HepG2 (cell line): ENCODE measurements at regions not wholly inside any gene's neighbourhood (a gene's known extent, or its start where the extent isn't known, plus 50 kb on each side); places are given as distances from the start of the nearest gene placed in this dataset.

ENCODE experiments used
- ATAC-seq: fragments of 200-7000 bp; cut with Tn5 transposase; 3 replicates; pipeline ENCODE4 v1.9.1; 2020; ENCODE audit warnings: mild to moderate bottlenecking, moderate library complexity
- BruUV-seq: library from RNA; stranded (reverse); fragments of 400-500 nt; replicated peaks from 2 replicates; lab custom pipeline; 2021; lab: Mats Ljungman, UMichigan
- CTCF ChIA-PET: fragments of 300-600 bp; formaldehyde crosslinking; extraction: SDS; loops from one replicate; lab custom pipeline; 2021; ENCODE audit warnings: low total read pairs, inconsistent platforms, low intra/inter-chr PET ratio; lab: Yijun Ruan, JAX
- POLR2A ChIA-PET: fragments of 350-600 bp; sonication (Branson Sonifier 250); formaldehyde crosslinking; loops from one replicate; lab custom pipeline; 2020; ENCODE audit warnings: antibody characterized with exemption, inconsistent platforms; lab: Yijun Ruan, JAX
- DNase-seq: peaks from one replicate; pipeline ENCODE4 v3.0.0-alpha.2; 2015; ENCODE audit warnings: low spot score
- FAIRE-seq: peaks from 3 replicates; lab custom pipeline; 2011; peaks lifted over from hg19 to GRCh38; lab: Jason Lieb, UNC
- H2AFZ ChIP-seq: one replicate; pipeline ENCODE4 v1.6.1; 2011; ENCODE audit warnings: low read length, inconsistent platforms
- H3K27ac ChIP-seq: fragments of 300-600 bp; 3 replicates; pipeline ENCODE4 v1.8.0; 2011; ENCODE audit warnings: mixed run types, mild to moderate bottlenecking, mixed read lengths, low read length, inconsistent platforms; ENCODE audit not compliant: insufficient read depth; ENCODE audit errors: extremely low read length
- H3K27me3 ChIP-seq, 2 experiments: fragments of 200-600 bp in 1 of 2; 2 replicates in 1 of 2; 3 replicates in 1 of 2; pipeline versions ENCODE4 v1.6.0 to v1.8.0; 2011; ENCODE audit warnings: low read length in 2 of 2, mild to moderate bottlenecking in 2 of 2, moderate library complexity in 2 of 2, inconsistent platforms in 1 of 2; ENCODE audit not compliant: insufficient read depth in 2 of 2, control insufficient read depth in 1 of 2
- H3K36me3 ChIP-seq, 2 experiments: fragments of 200-600 bp in 1 of 2; replicated peaks in 1 of 2; 2 replicates in 1 of 2; 3 replicates in 1 of 2; pipeline versions ENCODE4 v1.5.1 to v1.8.0; 2011; ENCODE audit warnings: low read length in 2 of 2, inconsistent platforms in 1 of 2; ENCODE audit not compliant: insufficient read depth in 2 of 2, control insufficient read depth in 1 of 2
- H3K4me1 ChIP-seq: 2 replicates; pipeline ENCODE4 v1.5.1; 2012; ENCODE audit warnings: low read length, inconsistent platforms; ENCODE audit not compliant: insufficient read depth
- H3K4me2 ChIP-seq: 2 replicates; pipeline ENCODE4 v1.6.0; 2011; ENCODE audit warnings: low read depth, low read length, inconsistent platforms
- H3K4me3 ChIP-seq, 3 experiments: fragments of 200-600 bp in 1 of 3; sonication (generic), shearing (Covaris generic) in 1 of 3; replicated peaks in 1 of 3; 2 replicates each; pipeline ENCODE4 v1.5.1; 2011 to 2016; ENCODE audit warnings: low read length in 3 of 3, inconsistent platforms in 2 of 3, low read depth in 2 of 3, mild to moderate bottlenecking in 2 of 3, control low read depth in 1 of 3, mixed read lengths in 1 of 3; ENCODE audit not compliant: insufficient read depth in 1 of 3
- H3K79me2 ChIP-seq: one replicate; pipeline ENCODE4 v1.6.1; 2011; ENCODE audit warnings: low read length, inconsistent platforms; ENCODE audit not compliant: insufficient read depth
- H3K9ac ChIP-seq: 2 replicates; pipeline ENCODE4 v1.6.0; 2011; ENCODE audit warnings: mild to moderate bottlenecking, low read depth, low read length, inconsistent platforms; ENCODE audit not compliant: insufficient read depth
- H3K9me3 ChIP-seq: 2 replicates; pipeline ENCODE4 v1.5.1; 2012; ENCODE audit warnings: mild to moderate bottlenecking, low read length
- H4K20me1 ChIP-seq: 2 replicates; pipeline ENCODE4 v1.6.0; 2011; ENCODE audit warnings: inconsistent platforms, mild to moderate bottlenecking, low read length, moderate library complexity; ENCODE audit not compliant: insufficient read depth
- CCAR2 ChIP-seq: fragments of 200-400 bp; formaldehyde crosslinking; optimal IDR thresholded peaks from 2 replicates; pipeline ENCODE3; 2018; ENCODE audit warnings: low read depth, mild to moderate bottlenecking, low read length, moderate library complexity
- ELF4 ChIP-seq: sonication (generic); formaldehyde crosslinking; IDR thresholded peaks from 2 replicates; pipeline ENCODE4 v1.5.0; 2020; ENCODE audit warnings: missing genetic modification reagents, mild to moderate bottlenecking, moderate library complexity, borderline replicate concordance
- HIVEP1 ChIP-seq: sonication (generic); formaldehyde crosslinking; IDR thresholded peaks from 2 replicates; pipeline ENCODE4 v1.4.0; 2020; ENCODE audit warnings: mild to moderate bottlenecking, missing genetic modification reagents
- NCOA1 ChIP-seq: sonication (generic); formaldehyde crosslinking; IDR thresholded peaks from 2 replicates; pipeline ENCODE4 v1.9.0; 2021; ENCODE audit warnings: missing genetic modification reagents
- NCOA5 ChIP-seq: sonication (generic); formaldehyde crosslinking; IDR thresholded peaks from 2 replicates; pipeline ENCODE4 v1.4.0; 2020; ENCODE audit warnings: missing genetic modification reagents
- PLRG1 ChIP-seq: fragments of 450-650 bp; conservative IDR thresholded peaks from 2 replicates; pipeline ENCODE4 v1.6.1; 2016
- PPARG ChIP-seq: conservative IDR thresholded peaks from 2 replicates; pipeline ENCODE4 v1.6.1; 2016; ENCODE audit warnings: missing biosample characterization, missing genetic modification reagents
- SALL2 ChIP-seq: sonication (generic); formaldehyde crosslinking; IDR thresholded peaks from 2 replicates; pipeline ENCODE4 v1.8.1; 2023; ENCODE audit warnings: mild to moderate bottlenecking, missing genetic modification reagents, inconsistent platforms
- TCF7 ChIP-seq: sonication (generic); IDR thresholded peaks from 2 replicates; pipeline ENCODE4 v1.6.1; 2016; ENCODE audit warnings: antibody characterized with exemption, low read depth
- TEAD2 ChIP-seq: sonication (generic); formaldehyde crosslinking; IDR thresholded peaks from 2 replicates; pipeline ENCODE4 v1.9.0; 2021; ENCODE audit warnings: missing genetic modification reagents
- ZFP82 ChIP-seq: sonication (generic); formaldehyde crosslinking; IDR thresholded peaks from 2 replicates; pipeline ENCODE4 v1.5.1; 2020; ENCODE audit warnings: mild to moderate bottlenecking, missing genetic modification reagents, borderline replicate concordance
- ZNF160 ChIP-seq: sonication (generic); formaldehyde crosslinking; IDR thresholded peaks from 2 replicates; pipeline ENCODE4 v1.8.0; 2022; ENCODE audit warnings: mild to moderate bottlenecking, inconsistent platforms, missing genetic modification reagents
- ZNF430 ChIP-seq: sonication (generic); formaldehyde crosslinking; IDR thresholded peaks from 2 replicates; pipeline ENCODE4 v1.9.0; 2021; ENCODE audit warnings: mild to moderate bottlenecking, missing genetic modification reagents
- ZNF75D ChIP-seq: sonication (generic); formaldehyde crosslinking; IDR thresholded peaks from 2 replicates; pipeline ENCODE4 v1.8.1; 2023; ENCODE audit warnings: missing genetic modification reagents, mild to moderate bottlenecking, borderline replicate concordance
- WGBS: methylation state at CpG from one replicate; pipeline ENCODE4 v1.1.6; 2017; ENCODE audit warnings: low lambda C conversion rate; 5-methylcytosine and 5-hydroxymethylcytosine counted together
- in situ Hi-C: cut with HindIII; loops from 2 replicates; pipeline ENCODE4 v1.10.0; 2017; ENCODE audit warnings: low pct_unique_long_range_greater_than_20kb; ENCODE audit not compliant: extremely low pct_ligation_motif_present
- intact Hi-C: fragments of 100-400 bp; cut with micrococcal nuclease; formaldehyde crosslinking; loops from one replicate; pipeline ENCODE4 v1.10.0; 2022; ENCODE audit not compliant: unreplicated experiment
- TF ChIP-seq, protein P1 (sequence below): sonication (generic); formaldehyde crosslinking; IDR thresholded peaks from 2 replicates; pipeline ENCODE4 v1.8.0; 2022; ENCODE audit warnings: missing genetic modification reagents, mild to moderate bottlenecking, inconsistent platforms, borderline replicate concordance
- TF ChIP-seq, protein P2 (sequence below): sonication (generic); formaldehyde crosslinking; IDR thresholded peaks from 2 replicates; pipeline ENCODE4 v1.4.0; 2020; ENCODE audit warnings: missing genetic modification reagents
- TF ChIP-seq, protein P3 (sequence below): sonication (generic); formaldehyde crosslinking; IDR thresholded peaks from 2 replicates; pipeline ENCODE4 v1.4.0; 2020; ENCODE audit warnings: missing genetic modification reagents
- TF ChIP-seq, protein P4 (sequence below): sonication (generic); formaldehyde crosslinking; conservative IDR thresholded peaks from 2 replicates; pipeline ENCODE4 v1.4.0; 2020; ENCODE audit warnings: missing genetic modification reagents

DNA sequence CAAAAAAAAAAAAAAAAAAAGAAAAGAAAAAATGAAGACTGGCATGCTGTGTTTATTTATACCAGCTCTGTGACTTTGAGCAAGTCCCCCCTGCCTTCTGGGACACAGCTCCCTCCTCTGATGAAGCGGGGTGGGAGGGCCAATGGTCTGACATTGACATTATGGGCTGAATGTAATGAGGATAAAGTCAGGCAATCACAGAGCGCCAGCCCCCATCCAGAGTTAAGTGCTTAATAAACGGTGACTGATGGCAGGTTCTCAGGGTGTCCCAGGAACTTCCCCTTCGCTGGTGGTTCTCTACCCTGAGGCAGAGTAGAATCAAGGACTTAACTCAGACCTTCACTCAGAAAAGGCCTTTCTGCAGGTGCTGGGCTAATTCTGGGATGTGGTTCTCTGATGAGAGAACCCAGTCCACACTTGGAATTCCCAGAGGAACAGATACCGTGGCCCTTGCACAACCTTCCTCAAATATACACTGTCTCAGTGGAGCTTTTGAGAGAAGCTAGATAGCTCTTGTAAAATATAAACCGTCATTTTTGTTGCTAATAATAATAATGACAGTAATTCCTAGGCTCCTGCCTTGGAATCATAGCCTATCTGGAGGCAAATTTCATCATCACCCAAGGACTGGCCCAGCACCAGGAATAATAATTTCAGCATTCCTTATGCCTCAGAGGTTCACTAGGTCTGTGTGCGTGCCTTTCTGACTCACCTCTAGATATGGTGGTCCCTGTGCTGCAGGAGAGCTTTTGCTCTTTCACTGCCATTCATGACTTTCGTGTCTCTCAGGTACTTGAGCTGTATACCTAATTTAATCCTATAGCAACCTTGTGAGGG is 115.8 kb downstream of the RPLP1 start:
- ChIA-PET POLR2A (no interaction called here), CTCF (no interaction called here)
- 21% methylated on average over 7 of the region's 8 CpGs for WGBS
- in situ Hi-C loops (no loop called here), intact Hi-C loops (no loop called here)
- no peaks in the 10 kb centered on the region for H3K9me3 ChIP-seq
- H3K9ac ChIP-seq = no peak overlapping the region
- DNase-seq = no peak
- no peak overlapping the region for H3K4me3 ChIP-seq
- no peaks in the 10 kb centered on the region for H3K36me3 ChIP-seq
- BruUV-seq = no TSS peak
- no peak for ATAC-seq
- no peaks in the 10 kb centered on the region for H3K79me2 ChIP-seq
- FAIRE-seq = no peak
- H3K27ac ChIP-seq = no peak overlapping the region
- H3K4me2 ChIP-seq = no peak overlapping the region
- H3K4me1 ChIP-seq = peaks cover 3% of the 10 kb centered on the region; the same call in 1 of the 2 replicates
- TF ChIP-seq PPARG (no peak), ZNF430 (CRISPR knock-in tag) (no peak), TCF7 (no peak), NCOA1 (CRISPR knock-in tag) (no peak), ZNF160 (CRISPR knock-in tag) (no peak), HIVEP1 (CRISPR knock-in tag) (no peak), SALL2 (CRISPR knock-in tag) (no peak), TEAD2 (no peak), ZFP82 (no peak), NCOA5 (no peak), ELF4 (CRISPR knock-in tag) (no peak), ZNF75D (no peak), PLRG1 (no peak), CCAR2 (no peak)
- TF ChIP-seq, protein P1, sequence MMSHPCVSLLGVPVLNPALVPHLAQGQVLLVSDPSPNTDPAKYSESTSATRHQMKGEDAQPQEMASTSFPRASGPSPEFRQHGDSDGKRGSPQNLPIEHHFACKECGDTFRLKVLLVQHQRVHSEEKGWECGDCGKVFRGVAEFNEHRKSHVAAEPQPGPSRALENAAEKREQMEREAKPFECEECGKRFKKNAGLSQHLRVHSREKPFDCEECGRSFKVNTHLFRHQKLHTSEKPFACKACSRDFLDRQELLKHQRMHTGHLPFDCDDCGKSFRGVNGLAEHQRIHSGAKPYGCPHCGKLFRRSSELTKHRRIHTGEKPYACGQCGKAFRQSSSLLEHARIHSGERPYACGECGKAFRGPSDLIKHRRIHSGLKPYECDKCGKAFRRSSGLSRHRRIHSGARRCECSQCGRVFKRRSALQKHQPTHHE = no peak
- TF ChIP-seq, protein P2, sequence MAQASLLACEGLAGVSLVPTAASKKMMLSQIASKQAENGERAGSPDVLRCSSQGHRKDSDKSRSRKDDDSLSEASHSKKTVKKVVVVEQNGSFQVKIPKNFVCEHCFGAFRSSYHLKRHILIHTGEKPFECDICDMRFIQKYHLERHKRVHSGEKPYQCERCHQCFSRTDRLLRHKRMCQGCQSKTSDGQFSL = no peak
- TF ChIP-seq, protein P3, sequence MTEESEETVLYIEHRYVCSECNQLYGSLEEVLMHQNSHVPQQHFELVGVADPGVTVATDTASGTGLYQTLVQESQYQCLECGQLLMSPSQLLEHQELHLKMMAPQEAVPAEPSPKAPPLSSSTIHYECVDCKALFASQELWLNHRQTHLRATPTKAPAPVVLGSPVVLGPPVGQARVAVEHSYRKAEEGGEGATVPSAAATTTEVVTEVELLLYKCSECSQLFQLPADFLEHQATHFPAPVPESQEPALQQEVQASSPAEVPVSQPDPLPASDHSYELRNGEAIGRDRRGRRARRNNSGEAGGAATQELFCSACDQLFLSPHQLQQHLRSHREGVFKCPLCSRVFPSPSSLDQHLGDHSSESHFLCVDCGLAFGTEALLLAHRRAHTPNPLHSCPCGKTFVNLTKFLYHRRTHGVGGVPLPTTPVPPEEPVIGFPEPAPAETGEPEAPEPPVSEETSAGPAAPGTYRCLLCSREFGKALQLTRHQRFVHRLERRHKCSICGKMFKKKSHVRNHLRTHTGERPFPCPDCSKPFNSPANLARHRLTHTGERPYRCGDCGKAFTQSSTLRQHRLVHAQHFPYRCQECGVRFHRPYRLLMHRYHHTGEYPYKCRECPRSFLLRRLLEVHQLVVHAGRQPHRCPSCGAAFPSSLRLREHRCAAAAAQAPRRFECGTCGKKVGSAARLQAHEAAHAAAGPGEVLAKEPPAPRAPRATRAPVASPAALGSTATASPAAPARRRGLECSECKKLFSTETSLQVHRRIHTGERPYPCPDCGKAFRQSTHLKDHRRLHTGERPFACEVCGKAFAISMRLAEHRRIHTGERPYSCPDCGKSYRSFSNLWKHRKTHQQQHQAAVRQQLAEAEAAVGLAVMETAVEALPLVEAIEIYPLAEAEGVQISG = no peak
- TF ChIP-seq, protein P4, sequence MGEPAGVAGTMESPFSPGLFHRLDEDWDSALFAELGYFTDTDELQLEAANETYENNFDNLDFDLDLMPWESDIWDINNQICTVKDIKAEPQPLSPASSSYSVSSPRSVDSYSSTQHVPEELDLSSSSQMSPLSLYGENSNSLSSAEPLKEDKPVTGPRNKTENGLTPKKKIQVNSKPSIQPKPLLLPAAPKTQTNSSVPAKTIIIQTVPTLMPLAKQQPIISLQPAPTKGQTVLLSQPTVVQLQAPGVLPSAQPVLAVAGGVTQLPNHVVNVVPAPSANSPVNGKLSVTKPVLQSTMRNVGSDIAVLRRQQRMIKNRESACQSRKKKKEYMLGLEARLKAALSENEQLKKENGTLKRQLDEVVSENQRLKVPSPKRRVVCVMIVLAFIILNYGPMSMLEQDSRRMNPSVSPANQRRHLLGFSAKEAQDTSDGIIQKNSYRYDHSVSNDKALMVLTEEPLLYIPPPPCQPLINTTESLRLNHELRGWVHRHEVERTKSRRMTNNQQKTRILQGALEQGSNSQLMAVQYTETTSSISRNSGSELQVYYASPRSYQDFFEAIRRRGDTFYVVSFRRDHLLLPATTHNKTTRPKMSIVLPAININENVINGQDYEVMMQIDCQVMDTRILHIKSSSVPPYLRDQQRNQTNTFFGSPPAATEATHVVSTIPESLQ = no peak
- TF ChIP-seq, all 625 proteins: peak for 0
- Histone ChIP-seq H2AFZ (no peak overlapping the region), H3K27me3 (peaks cover 17 to 72% of the 10 kb centered on the region in 2 experiments), H4K20me1 (peaks cover 22% of the 10 kb centered on the region; the same call in 1 of the 2 replicates)
